ENCODE measurements at regions not wholly inside any gene's neighbourhood (a gene's known extent, or its start where the extent isn't known, plus 50 kb on each side); places are given as distances from the start of the nearest gene placed in this dataset.

DNA sequence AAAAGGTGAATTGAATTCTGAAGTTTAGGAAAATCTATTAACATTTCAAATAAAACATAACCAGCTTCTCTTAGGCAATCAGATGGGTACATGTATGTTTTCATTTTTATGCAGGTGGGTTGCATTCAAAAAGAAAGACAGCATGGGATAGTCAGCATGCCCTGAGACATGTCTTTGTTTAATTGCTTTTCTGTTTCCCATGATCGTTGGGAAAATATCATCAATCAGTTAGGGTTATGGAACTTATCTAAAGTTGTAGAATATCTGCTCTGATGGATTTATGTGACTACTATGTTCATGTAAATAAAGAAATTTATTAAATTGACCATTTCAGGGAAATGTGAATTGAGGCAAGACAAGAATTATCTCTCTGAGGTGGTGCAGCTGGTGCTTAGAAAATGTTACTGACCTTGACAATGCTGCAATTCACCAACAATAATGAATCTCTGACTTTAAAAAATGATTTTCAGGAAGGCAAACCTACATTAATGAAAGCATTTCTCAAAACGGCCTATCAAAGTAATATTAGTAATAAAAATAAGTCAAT lies 112.7 kb downstream of the RFPL4B start:
- TF ChIP-seq POLR2A (IDR thresholded peaks at IDR 0.05; ENCODE audit: extremely low read depth, insufficient read length), result no peak
- no peak for TF ChIP-seq MYC (IDR thresholded peaks at IDR 0.05; ENCODE audit: low read depth, low read length)
- TF ChIP-seq, protein P1, sequence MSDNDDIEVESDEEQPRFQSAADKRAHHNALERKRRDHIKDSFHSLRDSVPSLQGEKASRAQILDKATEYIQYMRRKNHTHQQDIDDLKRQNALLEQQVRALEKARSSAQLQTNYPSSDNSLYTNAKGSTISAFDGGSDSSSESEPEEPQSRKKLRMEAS (IDR thresholded peaks at IDR 0.05; ENCODE audit: low read depth, low read length), result no peak
- TF ChIP-seq, protein P2, sequence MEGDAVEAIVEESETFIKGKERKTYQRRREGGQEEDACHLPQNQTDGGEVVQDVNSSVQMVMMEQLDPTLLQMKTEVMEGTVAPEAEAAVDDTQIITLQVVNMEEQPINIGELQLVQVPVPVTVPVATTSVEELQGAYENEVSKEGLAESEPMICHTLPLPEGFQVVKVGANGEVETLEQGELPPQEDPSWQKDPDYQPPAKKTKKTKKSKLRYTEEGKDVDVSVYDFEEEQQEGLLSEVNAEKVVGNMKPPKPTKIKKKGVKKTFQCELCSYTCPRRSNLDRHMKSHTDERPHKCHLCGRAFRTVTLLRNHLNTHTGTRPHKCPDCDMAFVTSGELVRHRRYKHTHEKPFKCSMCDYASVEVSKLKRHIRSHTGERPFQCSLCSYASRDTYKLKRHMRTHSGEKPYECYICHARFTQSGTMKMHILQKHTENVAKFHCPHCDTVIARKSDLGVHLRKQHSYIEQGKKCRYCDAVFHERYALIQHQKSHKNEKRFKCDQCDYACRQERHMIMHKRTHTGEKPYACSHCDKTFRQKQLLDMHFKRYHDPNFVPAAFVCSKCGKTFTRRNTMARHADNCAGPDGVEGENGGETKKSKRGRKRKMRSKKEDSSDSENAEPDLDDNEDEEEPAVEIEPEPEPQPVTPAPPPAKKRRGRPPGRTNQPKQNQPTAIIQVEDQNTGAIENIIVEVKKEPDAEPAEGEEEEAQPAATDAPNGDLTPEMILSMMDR (IDR thresholded peaks at IDR 0.05; ENCODE audit: low read depth, low read length), result no peak
- DNase-seq (ENCODE audit: low read depth), result no peak
- H3K4me3 ChIP-seq (ENCODE audit: low read depth, low read length), result no peak overlapping the region

- no peak overlapping the region for H3K4me3 ChIP-seq (ENCODE audit: low read depth, low read length)
- DNase-seq (ENCODE audit: low read depth), result no peak
- TF ChIP-seq, protein P2 (IDR thresholded peaks at IDR 0.05; ENCODE audit: low read depth, low read length), result no peak
- no peak for TF ChIP-seq POLR2A (IDR thresholded peaks at IDR 0.05; ENCODE audit: extremely low read depth, insufficient read length)
- TF ChIP-seq MYC (IDR thresholded peaks at IDR 0.05; ENCODE audit: low read depth, low read length), result no peak
- TF ChIP-seq, protein P1 (IDR thresholded peaks at IDR 0.05; ENCODE audit: low read depth, low read length), result no peak
These were observed 118.0 kb downstream of the RFPL4B start for GRCh38 chr6:112464901-112465665.

DNA sequence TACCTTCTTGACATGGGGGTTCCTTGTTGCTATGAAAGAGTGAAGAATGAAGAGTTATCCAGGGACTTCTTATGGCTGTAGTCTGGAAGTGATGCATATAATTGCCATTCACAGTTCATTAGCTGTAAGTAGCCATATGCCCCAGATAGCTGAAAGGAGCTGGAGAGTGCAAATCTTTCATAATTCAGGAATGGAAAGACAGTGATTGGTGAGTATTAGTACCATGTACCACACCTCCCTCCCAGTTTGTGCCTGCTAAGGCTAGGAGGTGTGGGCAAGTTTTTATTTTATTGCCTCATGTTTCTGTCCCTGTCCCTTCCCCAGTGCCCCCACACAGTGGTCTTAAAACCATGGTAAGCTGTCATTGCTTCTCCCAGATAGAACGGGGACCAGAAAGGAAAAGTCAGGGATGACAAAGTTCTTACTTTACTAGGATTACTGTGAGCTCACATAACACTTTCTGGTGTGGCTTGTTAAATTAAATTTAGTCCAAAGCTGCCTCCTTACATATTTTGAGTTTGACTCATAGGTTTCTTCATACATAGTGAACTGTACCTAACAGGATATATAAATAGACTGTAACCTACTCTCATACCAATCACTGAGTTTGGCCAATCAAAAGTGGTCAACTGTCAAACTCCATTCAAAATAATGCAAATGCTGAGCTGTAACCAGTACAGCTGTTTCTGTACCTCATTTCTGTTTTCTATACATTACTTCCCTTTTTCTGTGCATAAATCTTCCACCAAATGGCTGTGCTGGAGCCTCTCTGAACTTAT lies 119.4 kb downstream of the RFPL4B start:
- TF ChIP-seq, protein P2 (IDR thresholded peaks at IDR 0.05; ENCODE audit: low read depth, low read length), result no peak
- no peak for TF ChIP-seq MYC (IDR thresholded peaks at IDR 0.05; ENCODE audit: low read depth, low read length)
- TF ChIP-seq POLR2A (IDR thresholded peaks at IDR 0.05; ENCODE audit: extremely low read depth, insufficient read length), result no peak
- TF ChIP-seq, protein P1 (IDR thresholded peaks at IDR 0.05; ENCODE audit: low read depth, low read length), result no peak
- H3K4me3 ChIP-seq (ENCODE audit: low read depth, low read length), result no peak overlapping the region
- peak; percentile 8 for DNase-seq (ENCODE audit: low read depth)

DNA sequence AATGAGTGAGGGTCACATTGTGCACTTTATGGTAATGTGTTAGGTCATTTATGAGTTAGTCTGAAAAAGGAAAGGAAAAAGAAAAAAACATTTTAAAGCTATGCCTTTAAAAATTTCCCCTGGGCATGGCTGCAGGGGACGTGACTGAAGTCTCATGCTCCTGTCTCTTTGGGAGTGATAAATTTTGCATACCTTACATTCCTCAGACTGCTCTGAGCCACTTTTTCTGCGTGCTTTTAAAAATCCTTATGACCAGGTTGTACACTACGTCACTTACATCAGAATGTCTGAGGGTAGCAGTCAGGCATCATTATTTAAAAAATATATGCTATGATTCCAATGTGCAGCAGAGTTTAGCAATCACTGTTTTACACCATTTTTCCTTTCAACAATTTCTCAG lies 121.2 kb downstream of the RFPL4B start:
- TF ChIP-seq, protein P1 (IDR thresholded peaks at IDR 0.05; ENCODE audit: low read depth, low read length), result no peak
- TF ChIP-seq POLR2A (IDR thresholded peaks at IDR 0.05; ENCODE audit: extremely low read depth, insufficient read length), result no peak
- no peak for TF ChIP-seq MYC (IDR thresholded peaks at IDR 0.05; ENCODE audit: low read depth, low read length)
- TF ChIP-seq, protein P2 (IDR thresholded peaks at IDR 0.05; ENCODE audit: low read depth, low read length), result no peak
- H3K4me3 ChIP-seq (ENCODE audit: low read depth, low read length), result no peak overlapping the region
- DNase-seq (ENCODE audit: low read depth), result no peak

- TF ChIP-seq POLR2A (IDR thresholded peaks at IDR 0.05; ENCODE audit: extremely low read depth, insufficient read length), result no peak
- TF ChIP-seq, protein P2 (IDR thresholded peaks at IDR 0.05; ENCODE audit: low read depth, low read length), result no peak
- TF ChIP-seq, protein P1 (IDR thresholded peaks at IDR 0.05; ENCODE audit: low read depth, low read length), result no peak
- no peak for TF ChIP-seq MYC (IDR thresholded peaks at IDR 0.05; ENCODE audit: low read depth, low read length)
- no peak for DNase-seq (ENCODE audit: low read depth)
- H3K4me3 ChIP-seq (ENCODE audit: low read depth, low read length), result no peak overlapping the region
These were observed 122.2 kb downstream of the RFPL4B start for GRCh38 chr6:112469306-112469705.

Measured in NB4 (cell line).